Activated CD4-positive, alpha-beta T cell treated with anti-CD3 and anti-CD28 coated beads for 48 hours (primary cell): ENCODE measurements at regions not wholly inside any gene's neighbourhood (a gene's known extent, or its start where the extent isn't known, plus 50 kb on each side); places are given as distances from the start of the nearest gene placed in this dataset.
"Not testable (repeated sequence)": the region's sequence is repeated elsewhere in the genome, so short reads cannot be mapped to it uniquely, and the experiment has no call there.

ENCODE experiments used
- DNase-seq: peaks from one replicate; pipeline ENCODE4 v3.0.0-alpha.2; 2020

DNA sequence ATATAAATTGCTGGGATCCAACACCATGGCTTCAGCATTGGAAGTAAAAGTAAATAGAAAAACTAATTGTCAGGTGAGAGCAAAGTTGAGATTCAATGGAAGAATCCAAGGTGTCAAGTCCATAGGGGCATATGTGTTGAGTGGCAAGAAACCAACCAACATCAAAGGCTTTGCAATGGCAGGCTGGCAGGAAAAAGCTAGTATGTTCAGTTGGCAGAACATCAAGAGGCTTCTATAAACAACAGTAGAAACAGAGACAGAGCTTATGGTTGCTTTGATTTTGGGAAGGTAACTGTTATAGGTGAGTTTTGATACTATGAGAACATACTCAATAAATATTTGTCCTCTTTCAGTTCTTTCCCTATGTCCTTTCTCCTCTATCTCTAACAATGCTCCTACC lies 553.7 kb upstream of the MDGA2 start:
- no peak for DNase-seq

DNA sequence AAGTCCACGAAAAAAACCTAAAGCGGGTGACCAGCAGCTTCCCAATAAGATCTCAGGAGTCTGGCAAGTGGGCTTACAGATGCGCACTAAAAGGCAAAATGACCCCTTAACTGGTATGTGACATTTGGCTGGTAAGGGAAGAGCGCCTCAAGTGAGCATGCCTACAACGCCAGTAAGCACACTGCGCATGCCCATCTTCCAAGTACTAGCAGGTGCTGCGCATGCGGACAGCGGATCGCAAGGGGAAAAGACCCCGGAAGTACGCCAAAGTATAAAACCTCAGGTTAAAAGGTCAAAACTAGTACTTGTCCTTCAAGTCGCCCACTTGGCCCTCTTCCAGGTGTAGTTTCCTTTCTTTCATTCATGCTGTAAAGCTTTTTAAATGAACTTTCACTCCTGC lies 518.5 kb upstream of the MDGA2 start:
- no peak for DNase-seq

DNA sequence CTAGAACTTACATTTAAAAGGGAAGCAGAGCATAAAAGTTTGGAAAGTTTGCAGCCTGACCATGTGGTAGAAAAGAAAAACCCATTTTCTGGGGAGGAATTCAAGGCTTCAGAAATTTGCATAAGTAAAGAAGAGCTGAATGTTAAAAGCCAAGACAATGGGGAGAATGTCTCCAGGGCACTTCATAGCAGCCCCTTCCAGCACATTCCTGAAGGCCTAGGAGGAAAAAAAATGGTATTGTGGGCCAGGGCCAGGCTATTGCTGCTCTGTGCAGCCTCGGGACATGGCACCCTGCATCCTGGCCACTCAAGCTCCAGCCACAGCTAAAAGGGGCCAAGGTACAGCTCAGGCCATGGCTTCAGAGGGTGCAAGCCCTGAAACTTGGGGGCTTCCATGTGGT lies 474.2 kb upstream of the MDGA2 start:
- DNase-seq = not testable (repeated sequence)

DNA sequence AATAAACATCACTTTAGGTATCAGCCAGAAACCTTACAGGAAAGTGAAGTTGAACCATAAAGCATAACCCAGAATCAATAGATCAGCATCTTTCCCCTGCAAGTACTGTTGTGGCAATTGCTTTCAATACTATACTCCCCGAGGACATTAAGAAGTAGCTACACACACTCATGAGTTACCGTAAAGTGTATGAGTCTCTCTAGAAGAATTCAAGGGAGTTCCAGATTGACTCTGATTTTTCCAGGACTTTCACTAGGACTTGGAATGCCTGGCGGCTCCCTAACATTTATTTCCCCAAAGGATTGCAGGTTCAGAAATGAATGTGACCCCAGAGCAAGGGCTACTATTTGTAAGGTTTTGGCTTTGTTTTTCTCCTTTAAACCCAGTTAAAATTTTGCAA lies 465.4 kb upstream of the MDGA2 start:
- DNase-seq = no peak

DNA sequence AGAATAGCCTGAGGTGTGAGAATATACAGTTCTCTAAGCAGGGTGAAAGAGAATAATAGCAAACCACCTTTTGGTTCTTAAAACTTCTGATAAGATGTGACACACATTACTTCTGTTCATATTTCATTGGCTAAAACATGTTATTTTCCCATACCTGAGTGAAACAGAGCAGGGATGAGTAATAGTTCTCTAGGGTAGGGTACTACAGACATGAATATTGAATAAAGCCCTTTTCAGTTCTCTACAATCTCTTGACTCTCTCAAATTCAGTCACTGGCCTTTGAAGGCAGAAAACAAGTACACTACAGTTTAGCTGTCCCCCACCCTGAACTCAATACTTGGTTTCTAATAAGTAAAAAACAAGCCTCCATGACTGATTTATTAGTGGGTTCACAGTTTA lies 454.1 kb upstream of the MDGA2 start:
- no peak for DNase-seq

DNA sequence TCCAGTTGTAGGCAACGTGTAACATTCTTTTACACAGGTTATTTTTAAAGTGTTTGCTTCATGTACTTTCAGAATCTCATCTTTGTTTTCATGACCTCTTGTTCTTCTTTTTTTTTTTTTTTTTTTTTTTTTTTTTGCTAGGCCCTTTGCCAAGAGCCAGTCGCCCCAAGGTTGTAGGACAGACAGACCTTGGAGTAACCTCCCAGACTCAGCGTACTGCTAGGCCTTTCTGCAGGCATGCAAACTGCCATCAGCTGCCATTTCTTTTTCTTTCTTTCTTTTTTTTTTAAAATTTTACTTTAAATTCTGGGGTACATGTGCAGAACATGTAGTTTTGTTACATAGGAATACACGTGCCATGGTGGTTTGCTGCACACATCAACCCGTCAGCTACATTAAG lies 452.3 kb upstream of the MDGA2 start:
- no peak for DNase-seq

DNA sequence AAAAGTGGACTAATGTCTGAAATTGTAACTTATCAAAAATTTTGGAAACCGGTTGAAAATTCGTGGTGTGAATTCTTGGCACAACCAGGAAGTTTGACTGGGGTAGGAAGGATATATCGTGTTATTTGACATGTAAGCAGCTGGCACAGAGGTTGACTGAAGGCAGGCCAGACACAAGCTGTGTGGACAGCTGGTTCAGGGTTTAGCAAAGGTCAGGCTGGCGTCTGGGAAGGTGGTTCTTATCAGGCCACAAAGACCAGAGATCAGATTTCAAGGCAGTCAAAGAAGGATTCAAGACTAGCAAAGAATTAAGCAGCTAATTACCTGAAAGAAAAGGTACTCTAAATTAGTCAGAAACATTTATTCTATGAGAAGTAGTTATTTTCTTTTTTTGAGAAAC lies 450.2 kb upstream of the MDGA2 start:
- DNase-seq = no peak

DNA sequence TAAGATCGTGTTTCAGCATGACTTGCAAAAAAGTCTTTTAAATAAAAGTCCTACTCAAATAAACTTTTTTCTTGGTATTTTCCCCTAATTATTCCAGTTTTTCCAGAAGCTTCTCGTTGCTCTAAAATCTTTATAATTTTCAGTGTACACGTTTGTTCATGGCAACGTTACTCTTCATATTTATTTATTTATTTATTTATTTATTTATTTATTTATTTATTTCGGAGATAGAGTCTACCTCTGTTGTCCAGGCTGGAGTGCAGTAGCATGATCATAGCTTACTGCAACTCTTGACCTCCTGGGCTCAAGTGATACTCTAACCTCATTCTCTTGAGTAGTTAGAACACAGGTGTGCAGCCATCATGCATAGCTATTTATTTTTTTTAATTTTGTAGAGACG lies 438.3 kb upstream of the MDGA2 start:
- no peak for DNase-seq

DNA sequence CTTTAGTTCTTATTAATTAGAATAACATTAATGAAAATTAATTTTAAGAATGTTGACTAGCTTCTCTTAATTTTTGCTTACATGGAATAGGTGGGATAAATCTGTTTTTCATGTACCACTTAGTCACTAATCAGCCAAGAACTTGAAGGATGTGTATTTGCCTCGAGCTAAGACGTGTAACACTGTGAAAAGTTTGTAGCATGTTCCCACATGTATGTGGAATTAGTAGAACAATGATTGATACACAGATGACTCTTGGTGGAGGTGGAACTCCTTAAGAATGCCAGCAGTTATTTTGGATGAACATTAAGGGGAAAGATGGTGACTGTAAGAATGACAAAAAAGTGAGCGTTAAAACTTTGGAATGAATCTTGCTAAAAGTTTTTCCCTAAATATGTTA lies 435.7 kb upstream of the MDGA2 start:
- DNase-seq = no peak

DNA sequence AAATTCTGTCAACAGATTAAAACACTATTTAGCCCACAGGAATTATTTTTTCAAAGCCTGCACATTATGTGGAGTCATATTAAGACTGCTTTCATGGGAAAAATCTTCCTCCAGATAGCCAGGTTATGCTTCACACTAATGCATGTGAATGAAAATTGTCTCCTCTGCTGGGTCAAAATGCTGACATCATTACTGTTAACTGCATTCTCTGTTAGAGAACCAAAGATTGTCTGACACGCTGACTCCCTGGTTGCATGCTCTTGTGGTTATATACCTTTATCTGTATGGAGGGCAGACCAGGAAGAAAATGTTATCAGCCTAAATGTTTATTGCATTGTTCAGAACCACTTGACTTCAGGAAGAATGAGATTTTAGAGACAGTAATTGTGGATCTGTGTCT lies 432.2 kb upstream of the MDGA2 start:
- DNase-seq = no peak

DNA sequence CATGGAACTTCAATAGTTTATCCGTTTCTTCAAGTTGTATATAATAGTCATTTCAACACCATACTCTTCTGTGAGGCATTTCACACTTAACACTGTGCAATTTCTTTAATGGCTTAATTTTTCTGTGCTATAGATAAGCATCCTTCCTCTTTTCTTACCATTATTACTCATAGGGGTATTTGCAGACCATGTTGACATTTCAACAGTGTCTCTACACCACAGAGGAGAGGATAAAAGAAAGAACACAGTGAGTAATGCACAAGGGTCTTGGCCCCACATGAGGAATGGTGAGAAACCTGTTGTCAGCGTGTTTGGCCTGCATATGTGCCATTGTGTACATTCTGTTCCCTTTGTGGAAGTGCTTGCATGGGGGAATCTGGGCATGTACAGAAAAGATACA lies 421.5 kb upstream of the MDGA2 start:
- DNase-seq = no peak

DNA sequence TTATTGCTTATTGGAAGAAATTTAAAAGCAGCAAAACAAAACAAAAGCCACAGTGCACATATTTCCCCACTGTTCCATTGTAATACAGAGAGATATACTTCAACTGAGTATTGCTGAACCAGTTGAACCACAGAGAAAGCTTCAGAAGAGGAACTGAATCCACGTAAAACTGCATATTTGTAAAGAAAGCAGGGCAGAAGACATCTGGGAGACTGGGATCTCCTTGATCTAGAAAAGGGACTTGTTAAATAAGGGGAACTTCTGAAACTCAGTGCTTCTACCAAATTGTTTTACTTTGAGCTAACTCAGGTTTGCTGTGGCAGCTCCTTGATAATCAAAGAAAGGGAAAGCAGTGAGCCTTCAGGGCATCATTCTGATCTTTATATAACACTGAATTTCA lies 411.1 kb upstream of the MDGA2 start:
- DNase-seq = no peak

DNA sequence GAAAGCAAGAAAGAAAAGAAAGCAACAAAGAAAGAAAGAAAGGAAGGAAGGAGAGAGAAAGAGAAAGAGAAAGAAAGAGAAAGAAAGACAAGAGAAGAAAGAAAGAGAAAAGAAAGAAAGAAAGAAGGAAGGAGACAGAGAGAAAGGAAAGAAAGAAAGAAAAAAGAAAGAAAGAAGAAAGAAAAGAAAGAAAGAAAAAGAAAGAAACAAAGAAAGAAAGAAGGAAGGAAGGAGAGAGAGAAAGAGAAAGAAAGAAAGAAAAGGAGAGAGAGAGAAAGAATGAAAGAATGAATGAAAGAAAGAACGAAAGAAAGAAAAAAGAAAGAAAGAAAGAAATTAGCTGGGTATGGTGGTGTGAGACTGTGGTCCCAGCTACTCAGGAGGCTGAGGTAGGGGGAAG lies 400.1 kb upstream of the MDGA2 start:
- DNase-seq = no peak

DNA sequence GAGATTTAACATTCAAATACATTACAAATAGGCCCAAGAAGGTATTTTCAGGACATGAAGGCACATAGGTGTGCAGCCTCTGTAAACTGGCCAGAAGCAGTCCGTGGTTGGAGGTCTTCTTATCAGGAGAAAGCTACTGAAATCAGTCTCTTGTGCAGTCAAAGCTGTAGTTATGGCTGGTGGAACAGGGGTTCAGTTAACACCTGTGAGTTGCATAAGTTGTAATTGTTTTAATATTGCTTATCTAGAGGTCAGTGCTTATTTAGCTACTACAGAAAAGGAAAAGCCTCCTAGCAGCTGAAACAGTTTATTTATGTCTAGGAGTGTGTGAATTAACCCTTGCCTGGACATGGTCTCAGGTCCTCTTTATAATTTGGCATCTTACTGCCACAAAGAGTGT lies 377.6 kb upstream of the MDGA2 start:
- no peak for DNase-seq

DNA sequence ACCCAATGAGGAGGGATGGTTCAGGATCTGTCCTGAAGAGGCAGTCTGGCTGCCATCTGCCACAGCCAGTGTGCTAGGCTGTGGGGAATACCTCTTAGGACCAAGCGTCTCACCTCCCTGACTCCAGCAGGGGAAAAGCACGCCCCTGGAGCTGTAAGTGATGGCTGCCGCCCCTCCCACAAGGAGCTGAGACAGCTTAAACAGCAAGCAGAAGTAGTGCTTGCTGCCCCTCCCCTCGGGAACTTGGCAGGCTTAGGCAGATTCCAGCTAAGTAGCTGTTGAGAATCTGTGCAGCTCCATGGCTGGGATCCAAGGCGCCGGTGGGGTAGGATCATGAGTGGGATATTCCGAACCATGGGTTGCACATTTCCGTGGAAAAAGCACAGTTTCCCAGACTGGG lies 360.4 kb upstream of the MDGA2 start:
- DNase-seq = no peak

DNA sequence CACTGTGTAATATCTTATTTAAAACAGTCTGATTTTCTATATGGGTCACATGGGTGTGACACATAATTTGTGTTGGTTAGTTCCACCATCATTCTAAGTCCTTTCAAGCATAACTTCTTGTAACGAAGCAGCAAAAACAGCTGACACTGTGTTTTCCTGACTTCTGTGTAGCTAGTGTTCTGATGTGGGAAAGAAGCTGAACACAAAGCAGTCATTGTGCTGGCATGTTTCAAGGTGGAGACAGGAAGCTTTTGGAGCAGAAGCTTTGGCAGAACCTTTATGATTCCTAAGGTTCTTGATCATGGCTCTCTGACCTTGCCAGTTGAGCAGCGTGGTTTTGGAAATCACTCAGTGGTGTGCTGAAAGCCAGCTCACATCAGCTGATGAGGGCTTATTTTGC lies 351.7 kb upstream of the MDGA2 start:
- DNase-seq = no peak

DNA sequence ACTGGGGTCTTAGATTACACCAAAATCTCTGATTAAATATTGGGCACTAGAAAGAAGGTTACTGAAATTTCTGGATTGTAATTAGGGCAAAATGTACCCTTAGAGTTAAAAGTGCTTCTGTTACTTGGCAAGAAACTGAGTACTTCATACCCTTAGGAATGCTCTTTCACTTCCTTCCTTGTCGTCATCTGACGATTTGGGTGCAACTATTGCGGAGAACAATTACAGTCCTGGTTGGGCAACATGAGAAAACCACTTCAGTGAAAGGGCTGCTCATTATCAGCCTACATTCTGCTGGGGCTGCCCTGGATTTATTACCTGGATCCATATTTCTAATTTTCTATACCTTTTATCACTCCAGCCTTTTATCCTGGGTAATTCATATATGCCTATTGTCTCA lies 348.5 kb upstream of the MDGA2 start:
- no peak for DNase-seq

DNA sequence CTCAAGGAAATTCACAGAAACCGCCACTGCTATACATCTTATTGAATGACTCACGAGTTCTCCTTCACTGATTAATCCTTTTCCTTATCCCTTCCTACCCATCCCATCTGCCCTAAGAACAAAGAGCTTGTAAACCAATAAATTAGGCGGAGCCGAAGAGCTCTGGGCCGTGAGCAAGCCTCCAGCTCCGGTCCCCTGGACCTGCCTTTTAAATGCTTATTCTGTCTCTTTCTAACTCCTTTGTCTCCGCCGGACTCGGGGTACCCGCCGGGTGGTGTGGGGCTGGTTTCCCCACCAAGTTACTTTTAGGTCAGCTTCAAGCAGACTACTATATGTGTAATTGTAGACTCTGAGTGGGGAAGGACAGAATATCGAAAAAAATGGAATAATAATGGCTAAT lies 336.1 kb upstream of the MDGA2 start:
- DNase-seq = not testable (repeated sequence)

DNA sequence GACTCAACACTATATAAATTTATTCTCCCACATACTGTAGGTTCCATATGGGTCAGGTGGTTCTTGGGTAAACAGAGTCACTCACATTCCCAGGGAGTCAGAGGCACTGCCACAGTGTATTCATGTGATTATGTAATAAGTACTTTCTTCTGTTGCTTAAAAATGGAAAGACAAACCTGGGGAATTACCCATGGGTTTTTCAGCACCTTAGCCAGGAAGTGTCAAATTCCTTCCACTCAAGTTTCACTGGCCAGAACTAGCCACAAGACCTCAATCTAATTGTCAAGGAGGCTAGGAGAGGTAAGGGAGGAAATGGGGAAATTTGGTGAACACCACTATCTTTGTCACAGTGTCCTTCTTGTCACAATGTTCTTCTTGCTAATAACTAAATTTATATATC lies 333.2 kb upstream of the MDGA2 start:
- no peak for DNase-seq

DNA sequence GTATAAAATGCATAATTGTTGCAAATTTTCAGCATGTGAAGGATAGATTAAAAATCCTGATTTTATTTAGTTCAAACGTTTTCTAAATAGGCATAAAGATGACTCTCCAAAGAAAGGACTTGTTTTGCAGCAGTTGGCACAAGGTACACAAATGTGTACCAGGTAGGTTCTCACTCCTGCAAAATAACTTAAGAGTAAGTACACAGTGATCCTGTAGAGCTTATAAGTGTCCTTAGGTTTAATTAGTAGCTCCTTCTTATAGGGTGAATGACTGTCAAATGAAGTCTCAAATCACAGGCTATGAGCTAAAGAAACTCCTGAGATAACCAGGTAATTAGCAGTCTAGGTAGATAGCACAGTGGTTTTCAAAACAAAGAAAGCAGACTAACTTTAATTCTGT lies 330.6 kb upstream of the MDGA2 start:
- DNase-seq = no peak

DNA sequence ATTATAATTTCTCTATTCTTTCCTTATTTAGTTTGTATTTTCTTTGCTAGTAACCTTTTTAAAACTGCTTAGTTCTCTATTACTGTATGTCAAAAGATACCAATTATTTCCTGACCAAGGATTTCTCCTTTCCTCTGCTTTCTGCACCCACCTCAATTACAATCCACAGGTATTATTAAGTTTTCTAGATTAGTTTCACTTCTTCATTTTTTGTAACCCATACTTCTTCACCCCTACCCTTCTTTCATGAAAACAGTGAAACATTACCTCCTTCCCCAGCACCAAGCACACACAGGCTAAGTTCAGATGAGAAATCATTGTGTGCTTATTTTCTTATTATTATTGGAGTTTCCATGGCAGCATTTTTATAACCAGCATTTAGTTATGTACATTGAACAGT lies 318.5 kb upstream of the MDGA2 start:
- no peak for DNase-seq

DNA sequence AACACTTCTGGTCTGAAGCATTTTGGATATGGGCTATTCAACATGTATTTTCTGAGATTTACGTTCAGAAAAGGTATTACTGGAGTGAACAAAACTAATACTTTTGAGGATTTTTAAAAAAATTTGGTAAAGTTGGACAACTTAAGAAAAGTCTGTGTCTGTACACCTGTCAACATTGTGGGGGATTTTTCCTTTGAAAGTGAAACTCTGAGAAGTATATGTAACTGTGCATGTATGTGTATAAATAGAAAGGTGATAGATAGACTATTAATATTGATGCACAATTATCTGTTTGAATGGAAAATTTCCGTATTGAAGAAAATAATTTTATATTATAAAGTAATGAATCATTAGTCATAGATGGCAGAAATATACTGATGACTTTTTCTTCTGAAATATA lies 312.8 kb upstream of the MDGA2 start:
- no peak for DNase-seq

DNA sequence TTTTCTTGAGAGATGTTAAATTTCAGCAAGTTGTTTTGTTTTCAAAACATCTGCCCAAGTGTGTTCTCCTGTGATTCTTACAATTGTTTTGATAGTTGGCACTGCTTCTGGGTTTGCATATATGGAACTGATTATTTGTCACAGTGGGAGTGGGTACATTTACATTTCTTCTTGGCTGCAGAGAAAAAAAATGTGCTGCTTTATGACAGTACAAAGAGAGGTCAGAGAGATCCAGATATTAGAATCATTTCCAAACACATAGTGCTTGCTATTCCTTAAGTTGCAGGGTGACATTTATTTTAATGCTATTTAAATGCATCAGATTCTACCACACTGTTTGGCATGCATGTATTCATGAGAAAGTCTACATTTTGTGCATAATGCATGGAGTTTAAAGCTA lies 303.5 kb upstream of the MDGA2 start:
- no peak for DNase-seq

DNA sequence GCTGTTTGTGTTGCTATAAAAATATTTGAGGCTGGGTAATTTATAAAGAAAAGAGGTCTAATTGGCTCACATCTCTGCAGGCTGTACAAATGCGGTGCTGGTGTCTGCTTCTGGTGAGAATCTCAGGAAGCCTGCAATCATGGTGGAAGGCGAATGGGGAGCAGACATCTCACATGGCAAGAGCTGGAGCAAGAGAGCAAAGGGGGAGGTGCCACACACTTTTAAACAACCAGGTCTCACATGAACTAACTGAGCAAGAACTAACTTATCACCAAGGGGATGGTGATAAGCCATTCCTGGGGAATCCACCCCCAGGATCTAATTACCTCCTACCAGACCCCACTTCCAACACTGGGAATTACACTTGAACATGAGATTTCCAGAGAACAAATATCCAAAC lies 300.7 kb upstream of the MDGA2 start:
- DNase-seq = no peak

DNA sequence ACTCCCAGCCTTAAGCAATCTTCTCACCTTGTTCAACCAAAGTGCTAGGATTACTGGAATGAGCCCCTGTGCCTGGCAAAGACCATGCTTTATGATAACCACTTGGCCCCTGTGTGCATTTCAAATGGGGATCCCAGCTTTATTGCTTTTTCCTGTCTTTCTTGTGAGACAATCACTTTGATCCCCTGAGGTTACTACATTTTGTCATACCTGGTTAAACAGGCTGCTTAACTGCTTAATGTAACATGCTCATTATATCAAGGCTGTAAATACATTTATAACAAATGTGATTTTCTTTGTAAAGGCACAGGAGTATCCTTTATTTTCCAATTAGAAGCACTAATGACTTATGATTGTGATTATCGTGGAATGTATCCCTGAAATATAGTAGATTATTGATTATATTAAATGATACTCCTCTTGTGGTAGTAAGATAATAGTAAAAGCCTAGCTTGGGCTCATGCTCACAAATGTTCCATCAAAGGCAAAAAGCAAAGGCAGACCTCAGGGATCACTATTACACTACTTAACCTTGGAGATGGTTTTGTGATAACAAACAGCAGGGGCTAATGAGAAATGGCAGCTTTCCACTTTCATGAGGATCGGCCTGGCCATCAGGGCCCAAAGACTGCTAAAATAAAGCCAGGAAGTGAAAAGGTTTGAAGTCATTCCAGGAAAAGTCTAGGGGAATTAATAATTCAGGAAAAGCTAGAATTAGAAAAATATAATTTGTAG lies 290.8 kb upstream of the MDGA2 start:
- DNase-seq = no peak

DNA sequence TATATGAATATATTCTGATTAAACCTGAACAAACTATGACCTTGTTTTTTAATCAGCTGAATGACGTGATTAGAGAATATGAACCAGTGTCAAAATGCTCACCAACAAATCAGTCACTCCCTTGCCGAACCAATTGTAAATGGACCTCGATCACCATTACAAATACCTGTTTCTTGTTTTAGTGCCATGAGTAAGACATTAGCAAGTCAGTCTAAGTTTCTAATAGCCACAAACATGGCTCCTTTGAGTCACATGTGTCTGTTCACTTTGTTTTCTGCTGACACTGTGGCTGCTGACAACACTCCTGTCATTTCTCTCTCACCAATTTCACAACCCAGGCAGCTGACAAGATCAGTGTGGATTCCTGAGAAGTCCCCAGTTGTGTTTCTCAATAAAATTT lies 286.2 kb upstream of the MDGA2 start:
- DNase-seq = no peak
